Dermis blood vessel endothelial cell (primary cell): ENCODE measurements at regions not wholly inside any gene's neighbourhood (a gene's known extent, or its start where the extent isn't known, plus 50 kb on each side); places are given as distances from the start of the nearest gene placed in this dataset.

Source experiments
- DNase-seq: peaks from one replicate; pipeline ENCODE4 v3.0.0; 2010

DNA sequence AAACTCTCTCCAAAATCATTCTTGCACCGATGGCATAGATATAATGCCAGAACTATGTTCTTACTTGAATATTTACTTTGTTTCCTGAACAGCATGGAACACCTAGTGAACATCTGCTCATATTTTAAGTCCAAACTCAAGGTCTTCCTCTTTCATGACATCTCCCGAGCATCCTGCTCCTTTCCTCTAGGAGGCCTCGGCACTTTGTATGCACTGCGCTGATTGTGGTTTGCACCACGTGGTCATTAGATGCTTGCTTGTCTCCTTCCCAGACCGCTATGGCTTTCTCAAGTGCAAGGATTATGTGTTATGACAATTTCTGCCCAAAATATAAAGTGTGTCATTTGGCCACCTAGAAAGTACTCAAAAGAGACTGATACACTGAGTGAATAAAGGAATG lies 912.0 kb downstream of the GALC start:
- no peak for DNase-seq

DNA sequence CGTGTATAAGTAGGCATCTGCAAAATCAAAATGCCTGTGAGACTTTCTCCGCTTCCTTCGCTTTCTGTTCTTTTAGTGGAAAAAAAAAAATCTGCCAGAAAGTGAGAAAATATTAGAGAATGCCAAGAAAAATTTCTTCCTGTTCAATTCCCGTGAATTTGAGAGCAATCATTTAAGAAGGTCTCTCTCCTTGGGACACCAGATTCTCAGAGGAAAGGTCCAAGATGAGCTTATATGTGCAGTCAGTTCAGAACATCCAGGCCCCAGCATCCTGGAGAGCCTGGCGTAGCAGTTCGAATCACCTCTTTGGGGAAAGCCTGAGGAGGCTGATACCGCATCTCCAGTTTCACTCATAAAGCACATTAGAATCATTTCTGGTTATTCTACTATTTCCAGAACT lies 912.8 kb downstream of the GALC start:
- no peak for DNase-seq

DNA sequence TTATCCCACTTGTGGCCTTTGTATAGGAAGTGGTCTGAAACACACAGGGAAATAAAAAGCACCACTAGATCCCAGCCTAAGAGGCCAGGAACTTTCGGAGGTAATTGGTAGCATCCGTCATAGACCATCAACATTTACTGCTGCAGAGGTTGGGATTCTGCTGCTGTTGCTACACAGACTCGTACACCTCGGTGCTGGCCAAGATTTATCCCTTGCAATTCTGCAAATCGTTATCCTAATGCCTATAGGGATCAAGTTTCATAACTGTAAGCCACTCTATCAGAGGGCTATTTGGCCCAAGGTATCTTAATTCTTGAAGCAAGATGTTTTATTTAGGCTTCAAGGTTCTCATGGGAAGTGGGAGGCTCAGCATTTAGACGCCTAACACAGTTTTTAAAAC lies 913.6 kb downstream of the GALC start:
- no peak for DNase-seq

DNA sequence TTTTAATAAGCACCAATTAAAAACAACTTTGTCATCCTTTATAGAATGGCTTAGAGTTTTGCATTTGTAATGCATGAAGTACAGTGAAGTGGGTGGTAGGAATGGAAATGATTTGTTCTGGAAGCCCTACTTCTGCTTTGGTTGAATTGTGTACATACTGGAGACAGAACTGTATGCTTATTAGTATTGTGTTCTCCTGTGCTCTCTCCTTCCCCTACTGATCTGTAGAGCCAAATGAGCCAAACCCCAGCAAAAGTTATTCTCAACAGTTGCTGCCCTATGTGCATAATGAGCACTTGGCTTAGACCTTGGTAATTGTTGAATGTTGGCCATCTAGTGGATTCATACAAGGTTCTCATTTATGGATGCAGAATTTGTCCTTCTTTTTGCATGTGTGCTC lies 916.1 kb downstream of the GALC start:
- DNase-seq: no peak

DNA sequence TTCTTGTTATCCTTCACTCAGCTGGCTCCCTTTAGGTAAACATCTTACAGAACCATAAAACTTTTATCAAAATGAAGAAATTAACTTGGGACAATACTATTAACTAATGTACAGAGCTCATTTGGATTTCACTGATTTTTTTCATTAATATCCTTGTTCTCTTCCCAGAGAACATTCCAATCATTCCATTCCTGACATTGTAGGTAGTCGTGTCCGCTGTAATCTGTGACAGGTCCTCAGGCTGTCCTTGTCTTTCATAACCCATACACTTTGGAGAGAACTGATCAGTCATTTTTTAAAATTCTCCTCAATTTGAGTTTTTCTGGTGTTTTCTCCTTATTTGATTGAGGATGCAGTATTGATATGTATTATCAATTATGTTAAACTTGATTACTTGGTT lies 916.8 kb downstream of the GALC start:
- DNase-seq: no peak

DNA sequence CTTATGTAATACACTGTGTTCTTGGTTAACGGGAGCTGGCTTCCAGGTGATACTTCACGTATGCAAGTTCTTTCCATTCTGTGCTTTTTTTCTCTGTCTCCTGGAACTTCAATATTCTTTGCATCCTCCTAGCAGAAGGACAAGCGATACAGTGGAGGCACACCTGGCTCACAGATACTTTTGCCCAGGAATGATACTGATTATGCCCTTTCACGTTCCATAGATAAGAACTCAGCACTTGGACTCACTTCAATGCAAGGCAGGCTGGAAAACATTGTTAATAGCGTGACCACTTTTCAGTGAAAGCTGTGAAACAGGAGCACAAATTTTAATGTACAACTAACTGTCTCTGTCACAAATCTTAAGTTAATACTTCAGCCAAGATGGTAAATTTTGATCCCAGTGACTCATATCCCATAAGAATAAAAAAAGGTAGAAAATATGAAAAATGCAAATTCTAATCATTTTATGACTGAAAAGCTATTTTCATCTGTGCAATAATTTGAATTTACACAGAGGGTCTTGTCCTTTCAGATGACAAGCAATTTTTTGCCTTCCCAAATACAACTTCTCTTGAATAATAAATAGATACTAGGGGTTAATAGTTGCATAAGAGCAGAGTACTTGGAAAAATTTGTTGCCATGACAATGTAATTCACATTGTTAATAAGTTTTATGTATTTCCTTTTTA lies 919.0 kb downstream of the GALC start:
- no peak for DNase-seq

DNA sequence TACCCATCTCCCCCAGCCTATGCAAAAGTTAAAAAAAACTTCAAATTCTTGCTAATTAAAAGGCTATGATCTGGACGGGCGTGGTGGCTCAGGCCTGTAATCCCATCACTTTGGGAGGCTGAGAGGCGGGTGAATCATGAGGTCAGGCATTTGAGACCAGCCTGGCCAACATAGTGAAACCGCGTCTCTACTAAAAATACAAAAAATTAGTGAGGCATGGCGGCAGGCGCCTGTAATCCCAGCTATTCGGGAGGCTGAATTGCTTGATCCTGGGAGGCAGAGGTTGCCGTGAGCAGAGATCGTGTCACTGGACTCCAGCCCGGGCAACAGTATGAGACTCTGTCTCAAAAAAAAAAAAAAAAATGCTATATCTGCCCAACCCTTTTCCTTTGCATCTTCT lies 925.4 kb downstream of the GALC start:
- no peak for DNase-seq

DNA sequence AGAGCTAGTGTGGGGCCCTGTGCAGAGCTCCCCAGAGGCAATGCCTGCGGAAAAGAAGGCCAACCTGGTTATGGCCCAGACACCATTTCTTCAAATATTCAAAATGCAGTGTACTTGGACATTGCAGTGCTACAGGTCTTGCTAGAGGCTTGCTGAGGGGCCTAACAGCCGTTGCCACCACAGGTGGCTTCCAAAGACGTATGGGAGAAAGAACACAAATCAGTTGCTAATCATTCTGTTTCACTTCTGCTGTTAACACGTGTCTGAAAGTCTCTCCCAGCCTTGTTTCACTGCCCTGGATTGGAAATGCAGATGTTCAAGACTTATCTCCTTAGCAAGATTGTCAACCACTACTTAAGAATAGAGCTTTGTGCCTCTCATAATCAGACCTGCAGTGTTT lies 925.9 kb downstream of the GALC start:
- DNase-seq: no peak

DNA sequence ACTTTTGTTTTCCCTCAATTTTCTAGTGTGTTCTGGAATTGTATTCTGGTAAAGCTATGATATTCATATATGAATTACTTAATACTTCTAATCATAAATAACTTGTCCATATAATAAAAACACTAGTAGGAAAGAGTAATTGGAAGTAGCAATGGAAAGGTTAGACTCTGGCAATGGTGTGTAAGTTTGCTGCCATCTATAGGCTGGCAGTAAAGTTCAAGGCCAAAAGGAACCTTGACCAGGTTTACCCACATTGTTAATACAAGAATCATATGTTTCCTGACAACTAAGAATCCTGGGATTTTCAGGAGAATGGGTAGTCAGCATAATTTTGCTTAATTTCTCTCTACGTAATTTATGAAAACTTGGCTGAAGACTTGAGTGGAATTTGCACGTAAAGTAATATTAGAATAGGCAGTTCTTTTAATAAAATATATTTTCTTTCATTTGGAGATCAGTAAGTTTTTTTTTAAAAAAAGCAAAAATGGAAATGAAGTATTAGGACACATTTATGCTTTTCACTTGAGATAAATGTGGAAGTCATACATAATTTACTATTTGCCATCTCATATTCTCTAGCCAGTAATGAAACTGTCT lies 926.7 kb downstream of the GALC start:
- DNase-seq: no peak

DNA sequence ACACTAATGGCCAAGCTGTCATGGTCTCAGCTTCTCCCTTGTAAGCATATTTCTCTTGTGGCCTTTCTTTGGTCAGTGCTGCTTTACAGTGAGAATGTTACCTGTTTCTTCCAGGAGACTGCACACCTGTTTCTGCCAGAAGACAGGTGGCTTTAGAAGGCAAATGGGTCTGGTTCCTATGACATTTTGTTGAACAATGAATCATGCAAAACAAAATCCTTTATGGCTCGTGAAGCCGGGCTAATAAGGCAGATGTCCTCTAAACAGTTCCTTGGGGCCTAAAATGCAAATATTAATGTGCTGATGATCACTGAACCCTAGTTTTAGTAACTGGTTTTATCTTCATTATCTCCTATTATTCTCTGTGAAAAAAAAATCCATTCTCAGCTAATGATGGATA lies 927.6 kb downstream of the GALC start:
- no peak for DNase-seq

DNA sequence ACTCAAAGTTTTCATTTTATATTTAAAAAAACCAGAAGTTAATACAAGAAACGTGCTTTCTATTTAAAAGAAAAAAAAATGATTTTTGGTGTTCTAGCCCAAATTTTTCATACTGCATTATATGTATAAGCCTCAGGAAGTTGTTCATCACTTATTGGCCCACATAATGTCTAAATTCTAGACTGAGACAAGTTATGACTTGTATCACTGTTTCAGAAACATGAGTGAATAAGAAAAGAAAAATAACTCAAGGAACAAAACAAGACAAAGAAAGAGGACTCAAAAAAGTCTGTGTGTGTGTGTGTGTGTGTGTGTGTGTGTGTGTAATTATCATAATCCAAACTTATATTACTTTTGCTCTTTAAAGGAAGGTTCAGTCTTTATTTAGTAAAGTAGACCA lies 929.8 kb downstream of the GALC start:
- no peak for DNase-seq

DNA sequence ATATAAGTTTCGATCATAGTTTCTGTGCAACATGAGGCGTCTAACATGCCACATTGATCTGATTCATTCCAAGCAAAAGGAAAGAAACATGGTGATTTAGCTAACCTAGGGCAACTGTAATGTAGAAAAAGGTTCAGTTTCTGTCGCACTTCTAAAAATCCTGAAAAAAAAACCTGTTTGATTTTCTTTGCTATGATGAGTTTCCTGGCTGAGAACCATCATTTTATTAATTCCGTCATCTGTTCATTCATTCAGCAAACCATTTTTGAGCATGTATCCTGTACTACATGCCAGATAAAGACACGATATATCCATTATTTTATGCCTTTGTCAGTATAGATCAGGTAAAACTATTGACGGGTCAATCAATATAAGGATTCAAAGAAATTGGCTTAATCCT lies 932.6 kb downstream of the GALC start:
- no peak for DNase-seq

DNA sequence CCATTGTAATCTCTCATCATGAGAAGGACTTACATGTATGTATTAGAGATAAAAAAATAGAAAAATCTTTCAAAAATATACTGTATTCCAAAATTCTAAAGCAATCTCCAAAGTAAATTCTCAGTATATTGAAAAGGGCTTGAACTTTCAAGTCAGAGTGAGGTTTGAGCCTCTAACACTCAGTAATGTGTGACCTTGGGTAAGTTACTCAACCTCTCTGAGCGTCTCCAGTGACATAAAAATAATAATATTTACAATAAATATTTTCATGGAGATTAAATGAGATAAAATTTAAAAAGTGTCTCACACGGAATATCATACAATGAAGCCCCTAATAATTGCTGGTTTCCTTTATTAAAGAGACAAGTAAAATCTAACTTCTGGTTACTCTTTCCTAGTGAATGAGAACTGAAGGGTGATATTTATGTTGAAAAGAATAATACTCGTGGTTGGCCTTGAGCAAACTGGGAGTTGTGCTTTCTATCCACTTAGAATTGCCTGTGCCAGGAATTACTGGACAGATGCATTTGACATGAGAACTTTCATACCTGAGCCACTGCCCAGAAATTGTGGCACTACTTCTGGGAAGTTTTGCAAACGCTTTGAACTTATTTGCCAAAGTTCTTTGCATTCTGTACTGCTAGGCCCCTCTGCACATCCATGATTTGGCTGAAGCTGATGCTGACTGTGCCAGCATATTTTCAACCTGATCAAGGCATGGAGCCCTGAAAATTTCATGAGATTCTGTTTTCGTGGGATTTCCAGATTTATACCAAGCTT lies 933.7 kb downstream of the GALC start:
- DNase-seq: no peak

DNA sequence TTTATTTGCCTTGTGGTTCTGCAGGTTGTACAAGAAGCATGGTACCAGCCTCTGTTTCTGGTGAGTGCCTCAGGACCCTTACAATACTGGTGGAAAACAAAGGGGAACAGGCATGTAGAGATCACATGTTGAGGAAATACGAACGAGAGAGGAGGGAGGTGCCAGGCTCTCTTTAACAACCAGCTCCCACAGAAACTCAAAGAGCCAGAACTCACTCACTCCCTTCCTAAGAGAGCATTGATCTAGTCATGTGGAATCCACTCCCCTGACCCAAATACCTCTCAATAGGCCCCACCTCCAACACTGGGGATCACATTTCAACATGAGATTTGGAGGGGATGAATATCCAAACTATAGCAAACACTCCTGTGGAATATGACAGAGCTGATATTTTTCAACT lies 938.0 kb downstream of the GALC start:
- DNase-seq: no peak

DNA sequence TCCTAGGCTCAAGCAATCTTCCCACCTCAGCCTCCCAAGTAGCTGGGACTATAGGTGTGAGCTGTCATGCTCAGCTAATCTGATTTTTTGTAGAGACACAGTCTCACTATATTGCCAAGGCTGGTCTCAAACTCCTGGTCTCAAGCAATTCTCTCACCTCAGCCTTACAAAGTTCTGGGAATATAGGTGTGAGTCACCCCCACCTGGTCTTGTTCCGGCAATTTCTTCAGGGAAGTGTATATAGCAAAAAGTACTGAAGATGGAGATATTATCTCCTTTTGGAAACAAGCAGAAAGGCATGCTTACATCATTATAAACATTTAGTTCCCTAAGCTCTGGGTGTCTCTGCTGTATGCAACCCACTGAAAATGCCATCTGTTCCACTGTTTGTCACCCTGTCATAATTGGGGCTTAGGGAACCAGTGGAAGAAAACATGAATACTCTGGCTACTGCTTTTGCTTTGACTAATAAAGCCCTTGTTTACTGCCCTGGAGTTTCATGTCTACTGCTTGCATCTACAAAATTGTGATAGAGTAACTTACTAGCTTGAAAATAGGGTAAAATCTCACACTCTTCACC lies 940.2 kb downstream of the GALC start:
- DNase-seq: no peak

DNA sequence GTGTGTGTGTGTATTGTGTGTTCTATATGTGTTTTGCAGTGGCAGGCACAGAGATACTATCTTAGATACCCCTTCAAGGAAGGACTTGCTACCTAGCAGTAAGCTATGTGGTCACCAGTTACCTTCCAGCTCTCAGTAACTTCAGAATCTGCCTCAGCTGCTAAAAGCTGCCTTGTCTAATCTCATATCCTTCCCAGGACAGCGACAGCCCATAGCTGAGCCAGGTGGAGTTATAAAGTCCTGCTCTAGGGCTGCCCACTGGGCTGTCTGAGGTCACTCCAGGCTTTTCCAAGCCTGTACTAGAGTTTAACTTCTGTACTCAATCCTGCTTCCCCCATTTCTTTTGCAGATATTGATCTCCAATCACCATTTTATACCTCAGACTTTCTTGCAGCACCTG lies 942.6 kb downstream of the GALC start:
- DNase-seq: no peak

DNA sequence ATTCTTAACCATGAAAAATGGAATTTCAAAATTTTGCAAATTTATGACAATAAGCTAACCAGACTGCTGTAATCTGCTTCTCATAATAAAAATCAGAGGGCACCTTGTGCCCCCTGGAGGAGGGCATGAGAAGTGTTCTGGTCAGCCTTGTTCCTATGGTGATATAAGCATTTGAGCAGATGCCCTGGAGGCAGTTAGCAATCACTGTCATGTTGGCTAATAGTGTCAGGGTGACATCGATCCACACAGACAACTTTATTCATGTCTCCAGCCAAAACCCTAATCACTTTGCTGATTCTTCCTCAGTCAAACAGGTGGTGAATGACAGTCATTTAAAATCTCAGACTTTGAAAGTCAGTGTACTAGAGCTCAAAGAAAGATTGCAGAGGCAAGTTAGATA lies 943.0 kb downstream of the GALC start:
- DNase-seq: no peak

DNA sequence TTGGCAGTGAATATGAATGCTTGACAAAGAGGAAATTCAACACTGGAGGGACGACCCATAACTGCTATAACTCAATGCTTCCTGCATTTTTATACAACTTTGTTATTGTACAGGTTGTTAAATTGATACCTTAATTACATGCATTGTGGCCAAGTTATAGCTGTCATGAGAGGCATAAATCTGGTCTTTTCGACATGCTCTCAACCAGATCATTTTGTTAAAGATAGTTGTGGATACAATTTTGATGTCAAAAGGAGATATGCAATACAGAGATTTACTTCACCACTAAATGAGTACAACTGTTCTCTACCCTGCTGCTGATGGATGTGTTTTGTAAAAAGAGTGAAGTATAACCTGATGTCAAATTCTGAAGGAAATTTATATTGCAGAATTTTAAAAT lies 946.0 kb downstream of the GALC start:
- DNase-seq: no peak

DNA sequence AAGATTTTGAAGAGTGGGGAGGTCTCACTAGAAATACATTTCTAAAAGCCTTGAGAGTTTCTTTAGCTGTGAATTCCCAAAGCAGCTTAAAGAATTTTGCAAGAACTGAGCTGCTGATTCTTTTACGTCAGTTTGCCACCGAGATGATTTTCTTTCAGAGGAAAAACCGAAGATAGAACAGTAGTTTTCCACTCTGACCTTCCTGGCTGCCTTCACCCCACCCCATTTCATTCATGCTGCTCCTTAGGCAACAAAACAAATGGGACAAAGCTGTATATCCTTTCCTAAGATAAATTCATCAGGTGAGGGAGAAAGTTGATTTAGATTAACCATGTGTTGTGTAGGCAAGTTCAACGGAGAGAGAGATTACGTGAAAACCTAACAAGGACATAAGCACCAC lies 947.0 kb downstream of the GALC start:
- DNase-seq: no peak

DNA sequence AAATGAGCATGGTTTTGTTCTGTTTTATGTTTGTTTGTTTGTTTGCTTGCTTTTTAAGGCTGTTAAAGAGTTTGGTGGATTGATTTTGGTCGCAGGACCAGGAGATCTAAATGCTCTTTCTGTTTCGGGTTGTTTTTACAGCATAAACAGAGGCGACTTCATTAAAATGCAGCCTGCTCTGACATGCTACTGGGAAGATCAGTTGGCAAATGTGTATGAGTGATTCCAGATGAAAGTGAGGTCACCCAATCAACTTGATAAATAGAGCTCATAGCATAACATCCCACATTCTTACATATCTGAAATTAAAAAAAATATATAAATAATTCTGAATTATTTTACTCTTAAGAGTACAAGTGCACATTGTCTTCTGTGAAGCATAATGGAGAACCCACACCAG lies 947.7 kb downstream of the GALC start:
- no peak for DNase-seq

DNA sequence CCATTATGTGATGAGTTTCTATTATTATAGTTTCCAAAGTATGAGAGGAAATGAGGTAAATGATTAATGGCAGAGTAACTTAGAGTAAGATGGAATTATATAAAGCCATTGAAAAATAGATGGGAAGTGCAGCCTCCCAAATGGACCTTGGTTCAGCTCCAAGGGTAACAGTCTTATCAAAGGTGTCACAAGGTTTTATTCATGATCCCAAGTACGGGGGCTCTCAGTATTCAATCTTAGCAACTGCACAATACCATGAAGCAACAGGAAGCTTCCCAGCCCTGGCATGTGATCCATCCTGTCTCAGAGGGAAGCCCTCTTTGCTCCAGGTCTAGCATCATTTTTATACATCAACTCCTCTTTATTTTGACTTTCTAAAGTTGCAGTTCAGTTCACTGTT lies 948.2 kb downstream of the GALC start:
- DNase-seq: no peak

DNA sequence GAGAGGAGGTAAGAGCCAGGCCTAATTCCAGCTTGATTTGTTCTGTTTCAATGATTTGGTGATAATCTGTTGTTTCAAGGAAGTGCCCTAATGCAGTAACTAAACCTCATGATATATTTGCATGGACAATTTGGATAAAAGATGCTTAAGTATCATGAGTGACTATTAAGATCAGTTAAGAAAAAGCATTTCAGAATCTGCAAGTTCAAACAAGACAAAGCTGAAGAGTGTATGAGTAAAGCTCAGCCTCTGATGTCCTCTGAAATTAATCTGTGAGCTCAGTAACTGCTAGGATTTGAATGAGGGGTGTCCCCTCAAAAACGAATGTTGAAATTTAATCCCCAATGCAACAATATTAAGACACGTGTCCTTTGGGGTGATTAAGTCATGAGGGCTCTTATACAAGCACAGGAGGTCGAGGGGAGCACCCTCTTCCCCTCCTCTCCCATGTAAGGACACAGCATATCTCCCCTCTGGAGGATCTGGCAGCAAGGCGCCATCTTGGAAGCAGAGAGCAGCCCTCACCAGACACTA lies 949.2 kb downstream of the GALC start:
- no peak for DNase-seq

DNA sequence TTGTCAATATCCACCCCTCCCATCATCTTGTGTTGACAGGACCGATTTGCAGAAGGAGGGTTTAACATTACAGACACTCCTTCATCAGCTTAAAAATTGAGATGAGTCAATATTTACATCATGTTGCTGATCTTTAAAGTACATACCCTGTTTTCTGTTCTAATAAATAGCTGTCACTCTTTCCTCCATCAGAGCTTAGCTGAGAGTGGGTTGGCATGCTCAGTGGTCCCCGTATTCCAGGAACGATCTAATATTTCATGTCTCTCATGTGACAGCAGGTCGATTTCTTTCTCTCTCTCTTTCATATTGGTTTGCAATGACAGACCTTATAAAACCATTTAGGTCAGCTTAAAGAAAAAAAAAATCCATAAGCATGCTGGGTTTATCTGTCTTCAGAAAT lies 950.6 kb downstream of the GALC start:
- DNase-seq: no peak
